ENCODE measurements at regions not wholly inside any gene's neighbourhood (a gene's known extent, or its start where the extent isn't known, plus 50 kb on each side); places are given as distances from the start of the nearest gene placed in this dataset.

DNA sequence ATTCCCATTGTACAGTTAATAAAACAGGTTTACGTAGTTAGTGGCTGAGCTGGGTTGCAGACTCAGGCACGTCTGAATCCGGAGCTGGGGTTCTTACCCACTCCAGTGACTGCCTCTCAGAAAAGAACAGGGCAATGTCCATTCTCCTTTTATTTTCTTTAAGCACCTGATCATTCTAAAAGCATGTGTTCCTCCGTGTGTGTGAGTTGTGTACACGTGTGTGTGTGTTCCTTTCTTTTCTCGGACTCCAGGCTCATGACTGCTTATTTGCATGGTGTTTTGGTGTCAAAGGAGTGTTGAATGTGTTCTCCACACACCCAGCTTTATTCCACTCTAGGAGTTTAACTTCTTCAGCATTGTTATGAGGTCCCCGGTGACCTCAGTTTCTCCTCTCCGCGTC, 260.1 kb downstream of the SNX10 start:
- DNase-seq (ENCODE audit: low read depth in 3 of 3, low spot score in 2 of 3), result no peak

DNA sequence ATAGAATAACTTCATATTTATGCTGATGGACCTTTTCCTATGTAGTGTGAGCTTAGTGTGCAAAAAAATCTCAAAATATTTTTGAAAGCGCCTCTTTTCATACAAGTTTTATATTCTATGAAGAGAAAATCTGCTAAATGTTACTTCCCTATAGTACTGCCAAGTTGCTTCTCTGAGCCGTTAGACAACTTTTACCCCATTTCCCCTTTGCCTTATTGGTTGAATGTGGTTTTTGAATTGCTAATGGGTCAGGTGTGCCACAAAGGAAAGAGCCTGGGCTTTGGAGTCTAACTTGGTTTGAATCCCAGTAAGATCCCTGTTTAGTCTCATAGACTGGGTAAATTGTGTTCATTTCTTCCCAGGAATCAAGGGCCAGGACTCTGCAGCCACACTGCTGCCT, 261.5 kb downstream of the SNX10 start:
- no peak for DNase-seq (ENCODE audit: low read depth in 3 of 3, low spot score in 2 of 3)

DNA sequence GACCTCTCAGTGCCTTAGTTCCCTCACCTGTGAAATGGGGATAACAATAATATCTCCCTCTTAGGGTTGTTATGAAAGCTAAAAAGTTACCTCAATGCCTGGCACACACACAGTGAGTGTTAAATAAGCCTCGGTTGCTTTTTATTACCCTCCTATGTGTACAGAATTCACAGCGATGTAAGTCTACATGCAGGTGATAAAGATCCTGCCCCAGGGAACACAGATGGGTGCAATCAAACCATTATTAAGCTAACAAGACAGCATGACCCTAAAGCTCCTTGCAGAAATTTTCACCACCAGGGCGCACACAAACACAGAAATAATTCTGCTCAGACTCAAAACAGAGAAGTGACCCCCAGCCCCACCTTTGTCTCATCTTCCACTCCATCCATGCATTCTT, 261.9 kb downstream of the SNX10 start:
- no peak for DNase-seq (ENCODE audit: low read depth in 3 of 3, low spot score in 2 of 3)

DNA sequence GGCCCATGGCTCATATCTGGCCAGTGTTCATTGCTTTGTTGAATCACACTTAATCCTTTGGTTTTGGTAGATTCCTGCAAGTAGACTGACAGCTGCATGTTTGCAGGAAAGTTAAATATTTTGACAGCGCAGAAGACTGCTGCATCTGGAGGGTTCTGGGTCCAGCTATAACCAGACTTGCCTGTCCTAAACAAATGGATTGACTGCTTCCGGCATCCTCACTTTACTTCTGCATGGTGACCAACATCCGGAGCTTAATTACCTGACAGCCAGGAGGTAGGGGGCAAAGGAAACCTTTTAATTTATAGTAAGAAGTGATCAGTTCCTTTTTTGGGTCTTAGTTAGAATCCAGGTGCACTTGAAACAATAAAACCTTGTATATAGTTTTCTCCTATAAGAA, 263.3 kb downstream of the SNX10 start:
- no peak for DNase-seq (ENCODE audit: low read depth in 3 of 3, low spot score in 2 of 3)

DNA sequence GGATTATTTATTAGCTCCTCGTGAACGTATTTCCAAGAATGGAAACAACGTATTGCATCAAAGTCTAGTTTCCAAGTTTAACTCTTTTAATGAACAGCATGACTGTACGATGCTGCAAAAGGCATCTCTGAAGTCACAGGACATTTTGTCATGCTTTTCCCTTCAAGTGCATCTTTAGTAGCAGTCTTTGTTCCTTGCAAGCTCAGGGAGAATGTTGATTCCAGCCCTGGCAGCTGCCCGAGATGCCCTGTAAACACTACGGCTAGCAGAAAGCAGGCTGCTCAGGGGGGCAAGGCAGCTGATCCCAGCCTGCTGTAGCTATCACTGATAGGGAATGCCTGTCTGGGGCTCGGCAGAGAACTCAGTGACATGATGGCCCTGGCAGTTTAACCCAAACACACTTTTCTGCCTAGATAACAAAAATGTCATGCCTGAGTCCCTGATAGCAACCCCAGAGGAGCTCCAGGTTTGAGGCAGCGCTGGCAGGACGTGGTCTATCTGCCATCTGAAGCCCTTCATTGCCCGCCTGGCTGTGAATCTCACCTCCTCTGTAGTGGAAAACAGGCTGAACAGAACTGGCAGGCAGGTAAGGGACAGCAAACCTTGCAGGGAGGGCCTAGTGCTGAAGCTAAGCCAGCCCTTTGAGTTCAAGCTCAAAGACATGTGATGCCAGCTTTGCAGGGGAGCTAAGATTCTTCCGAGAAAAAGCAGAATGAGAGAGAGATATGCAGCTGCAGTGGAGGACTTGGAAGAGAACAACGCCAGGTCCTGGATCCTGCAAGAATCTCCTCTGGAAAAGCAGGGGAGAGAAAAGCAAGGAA, 264.6 kb downstream of the SNX10 start:
- no peak for DNase-seq (ENCODE audit: low read depth in 3 of 3, low spot score in 2 of 3)

DNA sequence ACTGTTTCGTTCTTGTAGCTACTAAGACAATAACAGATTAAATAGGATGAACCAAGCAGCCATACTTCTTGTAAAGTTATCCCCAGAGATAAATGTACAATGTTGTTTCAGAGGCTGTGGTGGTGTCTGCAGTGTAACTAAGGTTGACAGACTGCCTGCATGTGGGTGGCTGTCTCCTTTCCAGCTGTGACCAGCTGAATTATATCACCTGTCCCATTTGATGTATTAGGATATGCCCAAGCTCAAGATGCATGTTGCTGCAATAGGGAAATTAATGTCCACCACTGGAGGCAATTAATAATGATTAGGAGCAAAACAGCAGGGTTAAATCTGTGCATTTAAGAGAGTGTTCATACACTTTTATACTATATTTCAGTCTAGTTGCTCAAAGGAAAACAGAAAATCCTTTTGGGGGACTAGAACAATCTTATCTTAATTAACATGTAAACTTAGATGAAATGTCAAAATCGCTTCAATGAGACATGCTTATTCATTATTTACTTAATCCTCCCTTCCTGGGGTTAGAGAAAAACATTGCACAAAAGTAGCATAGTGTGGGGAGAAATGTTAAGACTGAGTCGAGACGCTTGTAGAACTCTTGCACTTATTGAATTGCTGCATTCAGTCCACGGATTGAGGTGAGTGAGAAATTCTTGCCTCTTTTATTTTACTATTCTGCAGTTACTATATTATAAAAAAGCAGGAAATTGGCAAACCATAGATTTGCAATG, 269.0 kb downstream of the SNX10 start:
- DNase-seq (ENCODE audit: low read depth in 3 of 3, low spot score in 2 of 3), result peak in 1 of 3 donors; percentile 65

DNA sequence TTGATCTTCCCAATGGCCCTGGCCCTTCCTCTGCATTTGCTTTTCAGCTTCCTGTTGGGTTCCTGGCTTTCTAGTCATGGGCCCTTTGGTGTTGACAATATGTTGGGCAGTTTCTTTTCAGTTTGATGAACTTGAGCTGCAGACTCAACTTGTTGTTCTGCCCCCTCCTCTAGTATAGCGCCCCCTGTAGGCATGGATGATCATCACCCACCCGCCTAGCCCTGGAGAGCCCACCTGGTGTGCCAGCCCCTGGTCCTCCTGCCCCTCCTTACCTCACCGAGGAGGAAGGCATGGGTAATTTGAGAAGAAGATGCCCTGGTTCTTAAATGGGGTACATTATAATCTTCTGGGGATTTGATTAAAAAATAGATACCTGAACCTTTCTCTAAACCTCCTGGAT, 271.2 kb downstream of the SNX10 start:
- DNase-seq (ENCODE audit: low read depth in 3 of 3, low spot score in 2 of 3), result no peak

DNA sequence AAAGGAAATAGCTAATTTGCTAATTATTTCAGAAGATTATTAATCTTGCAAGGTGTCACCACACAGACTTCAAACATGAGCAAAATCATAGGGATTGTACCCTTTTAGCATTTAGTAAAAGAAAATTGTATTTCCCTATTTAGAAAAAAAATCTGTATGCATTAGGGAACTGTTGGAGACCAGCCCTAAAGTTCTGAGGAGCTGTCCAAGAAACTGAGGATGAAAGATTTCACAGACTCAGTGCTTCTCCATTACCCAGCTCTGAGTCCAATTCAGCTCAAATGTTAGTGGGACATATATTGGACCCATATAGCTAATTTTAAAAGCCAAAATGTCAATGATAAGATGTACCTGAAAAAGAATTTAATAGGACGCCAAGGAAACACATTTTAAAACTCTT, 271.7 kb downstream of the SNX10 start:
- no peak for DNase-seq (ENCODE audit: low read depth in 3 of 3, low spot score in 2 of 3)

DNA sequence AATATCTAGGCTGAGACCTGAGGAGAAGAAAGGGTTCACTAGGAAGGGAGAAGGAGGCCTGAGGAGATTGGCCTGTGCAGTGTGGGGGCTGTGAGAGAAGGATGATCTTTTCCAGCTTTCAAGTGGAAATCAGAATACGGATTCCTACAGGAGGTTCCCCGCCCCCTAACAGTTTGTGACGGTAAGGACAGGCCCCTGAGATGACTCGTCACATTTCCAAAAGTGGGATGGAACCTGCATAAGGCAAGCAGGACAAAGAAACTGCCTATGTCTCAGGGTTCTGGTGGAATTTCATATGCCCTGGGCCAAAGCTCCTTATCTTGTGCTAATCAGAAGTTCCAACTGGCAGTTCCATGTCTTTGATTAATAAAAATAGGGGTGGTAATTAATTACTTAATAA, 275.6 kb downstream of the SNX10 start:
- no peak for DNase-seq (ENCODE audit: low read depth in 3 of 3, low spot score in 2 of 3)

DNA sequence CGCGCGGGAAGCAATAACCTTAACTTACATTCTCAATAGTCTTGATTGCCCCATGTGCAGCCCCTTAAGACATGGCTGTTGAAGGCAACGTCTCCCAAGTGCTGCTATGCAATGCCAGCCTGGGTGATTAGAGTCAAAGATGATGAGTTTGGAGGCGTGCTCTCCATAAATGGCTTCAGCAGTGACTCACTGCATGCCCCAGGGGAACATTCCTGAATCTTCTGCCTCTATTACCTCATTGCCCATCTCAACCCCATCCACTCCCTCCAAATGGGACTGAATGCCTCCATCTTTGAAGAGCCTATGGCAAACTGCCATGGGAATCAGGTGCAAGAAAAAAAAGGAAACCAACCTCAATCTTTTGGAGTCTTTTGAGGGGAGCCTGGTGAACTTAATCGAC, 282.8 kb downstream of the SNX10 start:
- no peak for DNase-seq (ENCODE audit: low read depth in 3 of 3, low spot score in 2 of 3)

DNA sequence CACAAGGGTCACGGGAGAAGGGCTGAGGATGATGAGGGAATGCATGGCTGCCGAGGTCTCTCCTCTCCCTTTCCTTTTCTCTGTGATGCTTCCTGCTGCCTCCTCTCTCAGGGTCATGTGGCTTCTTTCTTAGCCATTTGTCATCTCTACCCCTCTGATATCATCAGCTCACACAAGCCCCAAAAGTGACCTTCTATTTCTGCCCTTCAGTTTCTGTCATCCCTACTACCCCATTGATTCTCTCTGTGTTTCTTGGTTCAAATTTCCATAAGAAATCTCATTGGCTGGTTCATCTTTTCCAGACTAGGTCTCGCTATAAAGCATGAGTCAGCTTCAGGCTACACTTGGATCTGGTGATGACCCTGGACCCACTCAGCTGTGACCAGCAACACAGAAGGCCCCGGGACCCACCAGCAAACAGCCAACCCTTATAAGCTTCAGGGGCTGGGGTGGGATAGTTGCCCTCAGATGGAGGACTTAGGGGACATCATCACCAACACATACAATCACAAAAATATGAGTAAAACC, 284.3 kb downstream of the SKAP2 start:
- no peak for DNase-seq (ENCODE audit: low read depth in 3 of 3, low spot score in 2 of 3)

DNA sequence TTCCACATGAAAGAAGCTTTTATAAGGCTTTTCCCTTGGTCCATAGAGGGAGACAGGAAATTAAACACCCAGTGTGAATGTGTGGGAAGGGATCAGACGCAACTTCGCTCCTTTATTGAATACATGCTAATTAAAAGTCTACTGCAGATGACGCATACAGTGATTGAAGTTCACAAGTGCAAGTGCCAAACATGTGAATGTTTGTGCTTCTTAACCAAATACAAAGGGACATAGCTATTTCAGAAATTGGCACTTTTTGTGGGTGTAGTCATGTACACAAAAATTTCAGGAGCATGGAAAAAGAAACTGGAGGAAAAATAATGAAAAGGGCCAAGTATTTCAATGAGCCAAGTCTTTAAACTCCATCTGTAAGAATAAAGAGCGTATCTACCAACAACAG, 283.7 kb downstream of the SKAP2 start:
- DNase-seq (ENCODE audit: low read depth in 3 of 3, low spot score in 2 of 3), result no peak

DNA sequence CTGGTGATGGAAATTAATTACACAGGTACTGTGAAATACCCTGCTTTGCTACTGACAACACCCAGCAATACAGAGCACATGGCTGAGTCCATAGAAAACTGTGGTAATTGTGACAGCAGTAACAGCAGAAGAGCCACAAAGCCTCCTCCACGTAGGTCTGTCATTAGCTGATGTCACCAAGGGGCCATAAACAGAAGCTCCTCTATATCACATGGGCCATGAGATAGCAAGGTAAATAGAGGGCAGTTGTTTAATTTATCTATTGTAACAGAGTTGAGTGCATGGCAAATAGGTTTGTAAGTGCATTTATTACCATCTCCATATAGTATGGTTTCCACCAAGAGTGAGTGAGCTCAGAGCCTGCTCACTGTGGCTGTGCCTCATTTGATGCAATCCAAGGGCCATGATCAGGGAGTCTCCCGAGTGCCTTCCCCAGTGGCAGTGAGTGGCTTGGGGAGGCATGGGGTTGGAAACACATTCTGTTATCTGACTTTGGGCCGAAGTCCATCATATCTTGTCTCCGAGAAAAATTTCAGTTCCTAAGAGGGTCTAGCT, 281.2 kb downstream of the SKAP2 start:
- DNase-seq (ENCODE audit: low read depth in 3 of 3, low spot score in 2 of 3), result no peak

DNA sequence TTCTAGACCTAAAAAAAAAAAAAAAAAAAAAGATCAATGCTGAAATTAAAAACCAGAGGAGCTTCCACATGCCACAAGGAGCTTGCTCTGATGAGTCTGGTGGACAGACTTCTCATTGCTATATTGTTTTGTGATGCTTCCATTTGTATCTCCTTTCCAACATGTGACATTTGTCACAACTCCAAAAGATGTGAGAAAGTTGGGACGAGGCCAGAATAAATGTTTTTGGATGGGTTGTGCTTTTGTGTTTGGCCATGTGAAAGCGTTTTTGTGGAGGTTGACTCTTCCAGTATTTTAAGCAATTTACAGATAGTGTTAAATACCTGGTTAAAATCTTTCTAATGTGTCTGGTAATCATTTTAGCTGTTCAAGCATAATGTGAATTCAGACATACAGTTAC, 280.1 kb downstream of the SKAP2 start:
- DNase-seq (ENCODE audit: low read depth in 3 of 3, low spot score in 2 of 3), result no peak

DNA sequence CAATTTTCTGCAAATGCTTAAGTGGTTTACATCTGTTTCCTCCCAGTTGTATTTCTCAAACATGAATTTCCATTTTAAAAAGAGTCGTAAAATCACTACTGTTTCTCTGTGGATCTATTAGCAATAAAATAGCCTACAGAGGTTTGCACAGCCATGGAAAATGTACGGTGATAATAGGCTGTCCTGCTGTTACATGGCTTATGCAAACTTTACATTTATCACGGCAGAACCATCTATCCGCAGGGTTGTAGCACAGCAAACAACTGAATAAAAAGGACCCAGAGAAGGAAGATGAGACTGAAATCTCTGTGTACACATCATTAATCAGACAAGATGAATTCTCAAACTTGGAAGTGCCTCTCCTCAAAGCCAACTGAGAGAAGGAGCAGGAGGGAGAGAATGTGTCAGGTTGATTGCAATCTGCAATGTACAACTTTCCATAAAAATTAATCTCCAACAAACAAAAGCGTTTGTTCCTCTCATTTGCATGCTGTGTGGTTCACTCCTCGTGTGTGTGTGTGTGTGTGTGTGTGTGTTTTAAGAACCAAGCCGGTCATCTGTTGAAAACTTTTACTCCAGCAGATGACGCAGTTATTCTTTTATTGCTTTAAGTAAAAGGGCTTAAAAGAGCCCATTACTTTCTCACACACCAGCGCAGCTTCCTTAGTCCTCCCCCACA, 279.3 kb downstream of the SKAP2 start:
- no peak for DNase-seq (ENCODE audit: low read depth in 3 of 3, low spot score in 2 of 3)

DNA sequence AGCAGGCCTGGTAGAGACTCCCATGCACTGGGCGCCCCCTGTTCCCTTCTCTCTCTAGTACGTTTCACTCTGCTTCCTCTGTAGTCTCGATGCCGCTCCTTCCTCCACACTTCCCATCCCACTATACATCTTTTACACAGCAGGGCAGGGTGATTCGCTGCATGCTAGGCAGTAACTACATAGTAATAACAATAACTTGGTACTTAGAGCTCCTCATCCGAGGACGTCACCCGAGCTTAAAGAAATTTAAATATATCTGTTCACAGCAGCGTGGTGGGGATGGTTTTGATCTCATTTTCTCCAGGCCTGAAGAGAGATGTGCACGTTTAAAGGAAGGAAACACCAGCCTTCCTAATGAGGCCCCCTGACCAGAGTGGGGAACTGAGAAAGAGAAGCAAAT, 276.9 kb downstream of the SKAP2 start:
- no peak for DNase-seq (ENCODE audit: low read depth in 3 of 3, low spot score in 2 of 3)

DNA sequence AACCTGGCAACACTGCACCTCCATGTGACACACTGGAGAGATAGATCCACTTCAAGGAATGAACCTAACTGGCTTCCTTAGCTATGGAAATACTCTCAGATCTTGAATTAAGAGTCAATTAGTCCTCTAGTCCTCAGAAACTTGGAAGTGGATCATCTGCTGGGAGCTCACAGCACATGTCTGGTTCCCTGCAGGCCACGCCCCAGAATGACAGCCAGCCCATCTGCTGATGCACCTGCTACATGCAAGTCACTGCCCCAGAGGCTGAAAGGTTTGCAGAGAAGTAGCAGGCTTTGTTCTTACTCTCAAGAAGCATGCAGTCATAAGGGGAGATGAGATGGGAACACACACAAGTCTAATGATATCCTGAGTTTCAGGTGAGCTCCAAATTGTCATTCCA, 275.9 kb downstream of the SKAP2 start:
- no peak for DNase-seq (ENCODE audit: low read depth in 3 of 3, low spot score in 2 of 3)

DNA sequence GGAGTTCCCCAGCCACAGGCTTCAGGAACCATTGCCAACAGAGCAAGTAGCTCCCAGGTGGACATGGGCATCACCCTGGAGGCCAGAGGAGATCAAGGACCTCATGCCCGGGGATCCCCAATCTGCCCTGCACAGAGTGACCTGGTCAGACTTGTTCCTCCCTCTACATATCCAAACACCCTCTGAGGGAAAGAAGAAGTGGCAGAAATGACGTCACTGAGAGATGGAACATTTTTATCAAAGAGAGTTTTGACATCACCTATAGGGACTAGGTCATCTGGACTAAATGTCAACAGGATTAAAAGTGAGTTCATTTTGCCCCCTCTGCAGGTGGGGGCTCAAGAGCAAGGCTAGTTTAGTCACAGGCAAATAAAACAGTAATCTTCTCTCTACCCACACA, 273.7 kb downstream of the SKAP2 start:
- DNase-seq (ENCODE audit: low read depth in 3 of 3, low spot score in 2 of 3), result no peak

DNA sequence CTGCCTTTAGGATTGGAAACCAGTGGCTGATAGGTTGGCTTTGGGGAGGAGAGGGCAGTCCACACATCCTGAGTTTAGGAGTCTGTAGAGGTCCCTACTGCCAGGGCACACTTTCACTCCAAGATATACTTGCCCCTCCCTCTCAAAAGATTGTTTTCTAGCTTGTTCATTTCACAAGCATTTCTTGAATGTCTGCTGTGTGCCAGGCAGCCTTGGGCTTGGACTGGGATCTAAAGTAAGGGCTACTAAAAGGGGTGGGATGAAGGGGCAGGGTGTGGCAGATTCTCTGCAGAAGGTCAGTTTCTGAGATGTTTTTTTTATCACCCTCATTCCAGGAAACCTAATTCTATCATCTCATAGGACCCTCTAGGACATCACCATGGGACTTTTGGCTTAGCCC, 272.4 kb downstream of the SKAP2 start:
- no peak for DNase-seq (ENCODE audit: low read depth in 3 of 3, low spot score in 2 of 3)

DNA sequence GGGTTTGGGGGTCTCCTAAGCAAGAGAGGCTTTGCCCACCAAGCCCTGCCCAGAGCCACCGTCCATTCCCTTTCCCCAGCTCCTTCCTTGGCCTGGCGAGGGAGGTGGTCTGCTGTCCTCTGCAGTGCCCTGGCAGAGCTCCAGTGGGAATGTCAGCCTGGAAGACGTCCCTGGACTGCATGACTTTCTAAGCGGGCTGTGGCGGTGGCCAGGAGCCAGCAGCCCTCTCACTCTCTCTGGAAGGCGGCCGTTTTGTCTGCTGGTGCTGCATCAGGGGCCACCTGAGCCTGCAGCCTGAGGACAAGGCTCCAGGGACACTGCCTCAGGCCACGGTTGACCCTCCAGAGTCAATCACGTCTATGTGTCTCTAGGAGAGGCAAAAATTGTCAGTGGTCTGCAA, 271.0 kb downstream of the SKAP2 start:
- DNase-seq (ENCODE audit: low read depth in 3 of 3, low spot score in 2 of 3), result no peak

DNA sequence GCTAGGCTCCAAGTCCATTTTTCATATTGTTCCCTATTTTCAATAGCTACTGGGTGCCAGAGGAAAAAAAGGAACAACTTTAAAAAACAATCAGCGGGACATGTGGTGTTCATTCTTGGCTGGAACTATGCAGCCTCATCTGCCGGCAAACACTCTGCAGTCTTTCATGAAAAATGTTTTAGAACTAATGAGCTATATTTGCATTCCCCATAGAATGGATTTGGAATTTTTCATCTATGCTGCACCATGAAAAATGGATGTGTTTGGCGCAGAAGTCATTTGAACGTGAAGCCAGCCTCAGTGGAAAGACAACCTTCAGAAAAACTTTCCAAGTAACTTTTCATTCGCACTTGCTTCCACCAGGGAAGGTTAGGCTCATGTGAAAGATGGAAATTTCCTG, 270.5 kb downstream of the SKAP2 start:
- no peak for DNase-seq (ENCODE audit: low read depth in 3 of 3, low spot score in 2 of 3)

All from right renal cortex interstitium (tissue), 3 donors.